SK-N-SH (cell line): ENCODE measurements at regions not wholly inside any gene's neighbourhood (a gene's known extent, or its start where the extent isn't known, plus 50 kb on each side); places are given as distances from the start of the nearest gene placed in this dataset.

ENCODE experiments used
- CTCF ChIA-PET: fragments of 300-600, 350-600 bp; formaldehyde crosslinking; extraction: SDS; loops from one replicate; lab custom pipeline; 2021; lab: Yijun Ruan, JAX
- POLR2A ChIA-PET: fragments of 350-600 bp; sonication (Branson Sonifier 250); formaldehyde crosslinking; extraction: SDS; loops from one replicate; lab custom pipeline; 2020; ENCODE audit warnings: antibody characterized with exemption, inconsistent platforms; lab: Yijun Ruan, JAX
- DNase-seq: peaks from one replicate; pipeline ENCODE4 v3.0.0; 2012
- H2AFZ ChIP-seq: fragments of 200-600 bp; sonication (generic); 2 replicates; pipeline ENCODE4 v1.8.1; 2016; ENCODE audit warnings: antibody characterized with exemption, mild to moderate bottlenecking, low read depth
- H3F3A ChIP-seq: fragments of 200-600 bp; sonication (generic); replicated peaks from 2 replicates; pipeline ENCODE3; 2016; ENCODE audit warnings: antibody characterized with exemption, mild to moderate bottlenecking; ENCODE audit not compliant: insufficient read depth
- H3K27ac ChIP-seq, 2 experiments: fragments of 200-500 bp in 1 of 2; fragments of 200-600 bp in 1 of 2; sonication (Bioruptor generic) in 1 of 2; sonication (generic), shearing (Covaris generic) in 1 of 2; 2 replicates each; pipeline versions ENCODE4 v1.5.1 to v1.6.1; 2014 to 2016; ENCODE audit warnings: low read depth in 2 of 2, inconsistent platforms in 1 of 2, low read length in 1 of 2, mild to moderate bottlenecking in 1 of 2, mixed read lengths in 1 of 2
- H3K27me3 ChIP-seq: fragments of 200-600 bp; sonication (generic), shearing (Covaris generic); 2 replicates; pipeline ENCODE4 v1.6.1; 2016; ENCODE audit warnings: mixed run types; ENCODE audit not compliant: insufficient read depth
- H3K36me3 ChIP-seq, 2 experiments: fragments of 200-500 bp in 1 of 2; fragments of 200-600 bp in 1 of 2; sonication (Bioruptor generic) in 1 of 2; sonication (generic) in 1 of 2; replicated peaks in 1 of 2; 2 replicates each; pipeline versions ENCODE3 to v1.5.1; 2014 to 2016; ENCODE audit warnings: low read length in 1 of 2, mild to moderate bottlenecking in 1 of 2; ENCODE audit not compliant: insufficient read depth in 2 of 2, control insufficient read depth in 1 of 2
- H3K4me1 ChIP-seq, 2 experiments: fragments of 200-500 bp in 1 of 2; fragments of 200-600 bp in 1 of 2; sonication (Bioruptor generic) in 1 of 2; sonication (generic), shearing (Covaris generic) in 1 of 2; 2 replicates each; pipeline versions ENCODE4 v1.5.1 to v1.6.1; 2014 to 2016; ENCODE audit warnings: low read depth in 1 of 2, low read length in 1 of 2, mixed run types in 1 of 2; ENCODE audit not compliant: insufficient read depth in 2 of 2, control insufficient read depth in 1 of 2
- H3K4me2 ChIP-seq: fragments of 200-600 bp; sonication (generic), shearing (Covaris generic); 2 replicates; pipeline ENCODE4 v1.6.1; 2017; ENCODE audit warnings: mixed run types
- H3K4me3 ChIP-seq, 2 experiments: fragments of 200-500 bp in 1 of 2; fragments of 200-600 bp in 1 of 2; sonication (Bioruptor generic) in 1 of 2; sonication (generic), shearing (Covaris generic) in 1 of 2; 2 replicates each; pipeline versions ENCODE4 v1.5.1 to v1.8.1; 2014 to 2016; ENCODE audit warnings: low read depth in 2 of 2, inconsistent platforms in 1 of 2, low read length in 1 of 2, mild to moderate bottlenecking in 1 of 2, mixed read lengths in 1 of 2, moderate library complexity in 1 of 2
- H3K79me2 ChIP-seq: fragments of 200-600 bp; sonication (generic); 2 replicates; pipeline ENCODE4 v1.8.1; 2017; ENCODE audit warnings: mild to moderate bottlenecking; ENCODE audit not compliant: insufficient read depth
- H3K9ac ChIP-seq: fragments of 200-600 bp; sonication (generic); 2 replicates; pipeline ENCODE4 v1.6.1; 2017; ENCODE audit warnings: mixed run types
- H3K9me2 ChIP-seq: fragments of 200-600 bp; sonication (generic); 2 replicates; pipeline ENCODE4 v1.6.1; 2017; ENCODE audit warnings: mixed run types
- H3K9me3 ChIP-seq: fragments of 200-600 bp; sonication (generic); 2 replicates; pipeline ENCODE4 v1.6.1; 2017; ENCODE audit warnings: mixed run types, mild to moderate bottlenecking, moderate library complexity
- H4K20me1 ChIP-seq: fragments of 200-600 bp; sonication (generic); 2 replicates; pipeline ENCODE4 v1.6.1; 2017; ENCODE audit warnings: mild to moderate bottlenecking, mixed run types; ENCODE audit not compliant: insufficient read depth
- CTCF ChIP-seq: fragments of 200-600 bp; sonication (generic); IDR thresholded peaks from 2 replicates; pipeline ENCODE4 v1.6.1; 2017; ENCODE audit warnings: antibody characterized with exemption, mild to moderate bottlenecking, moderate library complexity
- EP300 ChIP-seq, 2 experiments: IDR thresholded peaks; 2 replicates each; pipeline versions ENCODE4 v1.4.0 to v1.6.1; 2012; ENCODE audit warnings: borderline replicate concordance in 1 of 2, low read depth in 1 of 2, low read length in 1 of 2
- EZH2phosphoT487 ChIP-seq: fragments of 200-600 bp; sonication (generic); IDR thresholded peaks from 2 replicates; pipeline ENCODE4 v1.6.1; 2017; ENCODE audit warnings: low read depth, mixed run types, mild to moderate bottlenecking, antibody characterized with exemption, moderate library complexity, borderline replicate concordance
- GABPA ChIP-seq: IDR thresholded peaks from 2 replicates; pipeline ENCODE4 v1.4.0; 2012; ENCODE audit warnings: low read depth, mild to moderate bottlenecking
- IRF3 ChIP-seq: fragments of 150-350 bp; IDR thresholded peaks from 2 replicates; pipeline ENCODE4 v1.6.1; 2016; ENCODE audit warnings: mild to moderate bottlenecking, low read depth, low read length
- JUND ChIP-seq: IDR thresholded peaks from 2 replicates; pipeline ENCODE4 v1.4.0; 2012
- MAX ChIP-seq: IDR thresholded peaks from 2 replicates; pipeline ENCODE4 v1.4.0; 2012; ENCODE audit warnings: low read depth
- MEF2A ChIP-seq: IDR thresholded peaks from 2 replicates; pipeline ENCODE4 v1.4.0; 2012; ENCODE audit warnings: low read depth, borderline replicate concordance
- MXI1 ChIP-seq: IDR thresholded peaks from 2 replicates; pipeline ENCODE4 v1.6.1; 2012; ENCODE audit warnings: mild to moderate bottlenecking, low read depth, low read length, improper control_type of control experiment
- POLR2AphosphoS5 ChIP-seq: IDR thresholded peaks from 2 replicates; pipeline ENCODE4 v1.6.1; 2012; ENCODE audit warnings: low read depth, low read length
- RAD21 ChIP-seq: IDR thresholded peaks from 2 replicates; pipeline ENCODE4 v1.6.1; 2012; ENCODE audit warnings: mild to moderate bottlenecking, low read length
- REST ChIP-seq: IDR thresholded peaks from 2 replicates; pipeline ENCODE4 v1.6.1; 2012; ENCODE audit warnings: mild to moderate bottlenecking, low read depth, low read length, moderate library complexity
- RXRA ChIP-seq: IDR thresholded peaks from 2 replicates; pipeline ENCODE4 v1.4.0; 2012; ENCODE audit warnings: low read depth, mild to moderate bottlenecking, borderline replicate concordance
- SIN3A ChIP-seq: IDR thresholded peaks from 2 replicates; pipeline ENCODE4 v1.6.1; 2012; ENCODE audit warnings: low read depth, mild to moderate bottlenecking, low read length, moderate library complexity, borderline replicate concordance
- SMC3 ChIP-seq: IDR thresholded peaks from 2 replicates; pipeline ENCODE4 v1.6.1; 2012; ENCODE audit warnings: low read depth, low read length, improper control_type of control experiment
- TCF12 ChIP-seq: IDR thresholded peaks from 2 replicates; pipeline ENCODE4 v1.4.0; 2012
- TEAD4 ChIP-seq: IDR thresholded peaks from 2 replicates; pipeline ENCODE4 v1.4.0; 2012; ENCODE audit warnings: mild to moderate bottlenecking, borderline replicate concordance; ENCODE audit not compliant: insufficient read depth
- YY1 ChIP-seq: IDR thresholded peaks from 2 replicates; pipeline ENCODE4 v1.4.0; 2012; ENCODE audit warnings: low read depth, mild to moderate bottlenecking
- WGBS: methylation state at CpG from one replicate; pipeline ENCODE4 v1.1.6; 2017; ENCODE audit warnings: low lambda C conversion rate; 5-methylcytosine and 5-hydroxymethylcytosine counted together

- H3K4me3 ChIP-seq, result no peak overlapping the region
- no peaks in the 10 kb centered on the region for H4K20me1 ChIP-seq
- peaks cover 0 to 19% of the 10 kb centered on the region in 2 experiments; a peak in 2 of 4 replicates for H3K4me1 ChIP-seq
- H3K79me2 ChIP-seq, result no peaks in the 10 kb centered on the region
- 0 out of 2 replicates have a peak overlapping the region, but pooled peaks have one; percentile 29 for H2AFZ ChIP-seq
- WGBS, result 89% methylated on average over 14 of the region's 14 CpGs
- ChIA-PET POLR2A (no interaction called here), CTCF (interaction anchor here (0.7 kb wide), 1 partner anchor 33 kb away, joined by 3 read pairs; no protein-coding TSS in a partner anchor)
- H3K27ac ChIP-seq, result no peak overlapping the region
- peaks cover 12% of the 10 kb centered on the region for H3F3A ChIP-seq
- no peak overlapping the region for H3K4me2 ChIP-seq
- H3K9me2 ChIP-seq, result no peaks in the 10 kb centered on the region
- H3K9ac ChIP-seq, result no peak overlapping the region
- no peaks in the 10 kb centered on the region for H3K9me3 ChIP-seq
- TF ChIP-seq GABPA (no peak), EP300 (IDR thresholded peaks at IDR 0.05; ENCODE audit: borderline replicate concordance in 1 of 2, low read depth in 1 of 2, low read length in 1 of 2) (no peak), RAD21 (no peak), SMC3 (no peak), POLR2AphosphoS5 (no peak), EZH2phosphoT487 (no peak), TEAD4 (no peak), TCF12 (no peak), MAX (no peak), CTCF (no peak), SIN3A (no peak), YY1 (no peak), IRF3 (no peak), JUND (no peak), REST (no peak), MXI1 (no peak), RXRA (no peak), MEF2A (no peak)
- H3K36me3 ChIP-seq, result no peaks in the 10 kb centered on the region
- DNase-seq, result no peak
- H3K27me3 ChIP-seq, result no peaks in the 10 kb centered on the region
Measured at GRCh38 chr15:88985547-88986393, 72.6 kb upstream of the MFGE8 start.
